AG20443 (cell line): ENCODE measurements at regions not wholly inside any gene's neighbourhood (a gene's known extent, or its start where the extent isn't known, plus 50 kb on each side); places are given as distances from the start of the nearest gene placed in this dataset.

ENCODE experiments used
- DNase-seq: peaks from one replicate; pipeline ENCODE4 v3.0.0; 2012; ENCODE audit warnings: low spot score, mixed read lengths

DNA sequence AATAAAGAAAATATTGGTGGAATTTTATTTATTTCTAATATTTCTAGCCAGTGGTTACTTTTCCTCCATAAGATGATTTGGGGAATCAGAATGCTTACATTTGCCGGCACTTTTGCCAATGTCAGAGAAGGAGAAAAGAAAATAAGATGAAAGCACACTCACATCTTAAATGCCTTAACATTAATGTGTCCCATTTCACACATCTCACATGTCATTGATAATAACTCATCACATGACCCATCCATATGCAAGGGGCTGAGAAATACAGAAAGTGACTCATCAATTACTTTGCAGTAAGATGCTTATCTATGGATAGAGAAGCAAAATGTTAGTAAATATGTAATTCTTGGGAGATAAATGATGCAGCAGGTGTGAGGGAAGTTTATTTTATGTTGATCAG lies 1531.0 kb downstream of the PCDH7 start:
- no peak for DNase-seq

GRCh38 chr4:32251926-32252325 lies 1531.8 kb downstream of the PCDH7 start:
- DNase-seq = no peak

GRCh38 chr4:32254216-32254615 lies 1534.0 kb downstream of the PCDH7 start:
- DNase-seq = no peak

- no peak for DNase-seq
Measured at GRCh38 chr4:32258986-32259385, 1538.8 kb downstream of the PCDH7 start.

- no peak for DNase-seq
Measured at GRCh38 chr4:32261196-32261595, 1541.0 kb downstream of the PCDH7 start.

DNA sequence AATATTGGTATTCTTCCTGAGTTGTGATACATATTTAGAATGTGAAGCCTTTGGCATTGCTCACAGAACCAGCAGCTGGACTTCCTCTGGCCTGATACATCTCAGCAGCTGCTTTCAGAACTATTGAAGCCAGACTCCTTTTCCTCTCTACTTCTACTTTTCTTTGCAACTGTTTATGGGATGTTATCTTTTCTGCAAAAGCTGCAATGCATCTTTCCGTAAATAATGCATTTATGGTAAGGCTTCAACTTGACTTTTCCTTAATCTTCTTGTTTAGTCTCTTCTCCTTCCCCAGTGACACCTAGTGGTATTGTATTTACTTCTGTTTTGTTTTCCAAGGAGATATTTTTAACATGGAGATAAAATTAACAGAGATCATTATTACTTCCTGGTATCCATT lies 1548.7 kb downstream of the PCDH7 start:
- no peak for DNase-seq

DNA sequence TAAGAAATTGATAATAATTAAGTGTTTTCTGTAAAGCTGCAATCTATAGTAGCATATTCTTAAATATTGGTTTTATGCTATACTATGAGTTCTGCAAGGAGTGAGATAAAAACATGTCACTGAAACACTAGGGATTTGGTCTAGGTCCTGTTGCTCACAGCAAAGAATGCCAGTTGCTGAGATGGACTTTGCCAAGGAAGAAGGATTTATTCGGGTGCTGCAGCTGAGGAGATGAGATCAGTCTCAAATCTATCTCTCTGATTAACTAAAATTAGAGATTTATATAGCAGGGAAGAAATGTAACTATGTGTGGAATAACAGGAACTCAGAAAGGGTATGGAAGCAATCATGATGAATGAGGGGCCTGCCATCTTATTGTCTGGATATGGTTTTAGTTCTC lies 1569.9 kb downstream of the PCDH7 start:
- DNase-seq = no peak

GRCh38 chr4:32318926-32319325 lies 1598.8 kb downstream of the PCDH7 start:
- no peak for DNase-seq

DNA sequence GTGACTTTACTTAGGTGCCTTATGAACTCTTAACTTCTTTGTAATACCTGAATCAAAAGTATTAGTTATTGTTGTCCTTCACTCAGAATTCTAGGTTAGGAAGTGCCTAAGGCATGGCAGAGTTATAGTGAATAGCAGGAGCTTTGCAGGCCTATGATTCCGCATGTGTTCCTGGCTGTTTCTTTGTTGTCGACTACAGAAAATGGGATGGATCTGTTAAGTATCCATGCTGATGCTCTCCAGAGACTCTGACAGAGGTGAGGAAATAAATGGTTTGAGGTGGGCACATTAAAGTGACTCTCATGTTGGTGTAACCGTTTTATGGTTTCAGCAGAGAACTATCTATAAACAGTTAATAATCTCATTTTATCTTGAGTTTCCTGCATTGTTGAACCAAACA lies 1601.3 kb downstream of the PCDH7 start:
- DNase-seq = no peak

DNA sequence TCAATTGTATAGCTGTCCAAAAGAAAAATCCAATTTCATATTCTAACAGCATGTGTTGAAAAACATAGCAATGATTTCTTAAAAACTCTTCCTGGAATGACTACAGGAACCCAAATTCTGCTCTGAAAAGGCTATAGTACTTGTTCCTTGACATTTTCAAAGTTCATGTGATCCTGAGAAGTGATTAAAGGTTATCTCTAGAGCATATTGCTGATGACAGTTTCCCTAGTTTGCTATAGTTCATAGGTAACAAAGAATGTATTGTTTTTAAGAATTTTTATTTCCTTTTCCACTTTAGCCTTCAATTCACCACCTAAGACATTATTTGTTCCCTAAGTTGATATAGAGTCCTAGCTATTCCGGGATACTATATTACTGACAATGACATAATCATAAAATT lies 1614.6 kb downstream of the PCDH7 start:
- DNase-seq = no peak

- DNase-seq = no peak
Measured at GRCh38 chr4:32337403-32337802, 1617.2 kb downstream of the PCDH7 start.

DNA sequence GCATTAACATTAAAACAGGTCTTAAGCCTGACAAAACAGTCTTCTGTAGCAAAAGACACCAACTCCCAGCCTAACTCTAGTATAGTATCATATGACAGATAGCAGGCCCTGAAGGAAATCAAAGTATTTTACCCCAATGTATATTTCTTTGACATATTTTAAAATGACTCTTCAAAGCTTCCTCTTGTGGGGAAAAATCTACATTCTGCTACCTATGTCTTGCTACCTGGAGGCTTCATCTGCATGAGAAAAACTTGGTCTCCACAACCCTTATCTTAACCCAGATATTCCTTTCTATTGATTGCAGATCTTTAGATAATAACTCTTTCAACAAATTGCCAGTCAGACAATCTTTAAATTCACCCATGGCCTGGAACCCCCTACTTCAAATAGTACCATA lies 1620.4 kb downstream of the PCDH7 start:
- DNase-seq = no peak

- DNase-seq = no peak
Measured at GRCh38 chr4:32341342-32341741, 1621.2 kb downstream of the PCDH7 start.

- no peak for DNase-seq
Measured at GRCh38 chr4:32342054-32342453, 1621.9 kb downstream of the PCDH7 start.

DNA sequence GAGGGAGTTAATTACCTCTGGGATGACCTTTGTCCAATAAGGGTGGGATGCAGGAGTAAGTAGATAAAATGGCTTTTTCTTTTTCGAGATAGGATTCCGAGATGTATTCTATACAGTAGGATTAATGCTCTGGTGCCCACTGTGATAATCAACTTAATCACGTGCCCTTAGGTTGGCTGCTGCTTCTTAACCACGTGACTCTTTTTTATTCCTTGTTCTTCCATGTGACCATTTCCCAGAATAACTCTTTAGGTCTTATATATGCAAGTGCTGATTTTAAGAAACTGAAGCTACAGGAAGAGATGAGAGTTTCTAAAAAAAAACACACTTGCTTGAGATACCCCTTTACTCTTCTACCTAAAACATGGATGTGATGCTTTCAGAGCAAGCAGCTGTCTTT lies 1628.9 kb downstream of the PCDH7 start:
- no peak for DNase-seq

DNA sequence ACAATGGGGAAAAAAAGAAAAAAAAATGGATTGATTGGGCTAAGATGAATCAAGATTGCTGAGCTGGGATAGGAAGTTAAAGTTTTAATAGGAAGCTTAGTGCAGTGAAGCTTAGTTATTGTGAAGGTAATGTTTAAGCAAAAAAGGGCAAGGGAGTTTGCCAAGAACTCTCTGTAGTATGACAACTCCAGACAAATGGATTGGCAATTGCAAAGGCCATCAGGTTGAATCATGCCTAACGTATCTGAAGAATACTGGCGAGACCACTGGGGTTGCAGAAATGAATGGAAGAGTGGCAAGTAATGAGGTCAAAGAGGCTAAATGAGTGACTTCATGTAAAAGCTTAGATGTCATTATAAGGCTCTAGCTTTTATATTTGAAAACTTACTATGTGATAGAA lies 1654.0 kb downstream of the PCDH7 start:
- no peak for DNase-seq

DNA sequence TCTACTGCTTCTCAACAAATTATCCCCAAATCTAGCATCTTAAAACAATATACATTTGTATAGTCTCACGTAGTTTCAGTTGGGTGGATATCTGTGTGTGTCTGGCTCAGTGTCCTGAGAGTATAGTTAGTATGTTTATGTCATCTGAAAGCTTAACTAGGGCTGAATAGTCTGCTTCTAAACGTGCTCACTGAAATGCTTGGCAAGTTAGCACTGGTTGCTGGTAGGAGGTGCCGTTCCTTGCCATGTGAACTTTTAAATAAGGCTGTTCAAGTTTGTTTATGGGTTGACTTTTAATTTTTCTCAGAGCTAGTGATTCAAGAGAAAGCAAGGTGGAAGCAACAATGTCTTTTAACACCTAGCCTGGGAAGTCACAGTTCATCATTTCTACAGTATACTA lies 1673.6 kb downstream of the PCDH7 start:
- no peak for DNase-seq

DNA sequence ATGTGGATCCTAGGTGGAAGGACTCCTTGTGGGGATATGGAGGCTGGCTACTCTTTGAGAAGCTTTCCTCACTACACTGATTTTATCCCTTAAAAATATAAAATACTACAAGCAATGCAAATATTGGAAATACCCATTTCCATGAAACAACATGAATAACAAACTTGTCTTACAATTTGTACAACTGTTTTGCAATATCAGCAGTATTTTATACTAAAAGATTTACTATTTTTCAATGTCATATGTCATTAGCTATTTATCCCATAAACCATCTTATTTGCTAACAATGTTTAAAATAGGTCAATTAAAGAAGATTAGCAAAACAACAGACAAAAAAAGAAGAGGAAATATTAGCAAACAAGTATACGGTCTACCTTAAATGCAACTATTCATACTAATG lies 1674.1 kb downstream of the PCDH7 start:
- DNase-seq = no peak

DNA sequence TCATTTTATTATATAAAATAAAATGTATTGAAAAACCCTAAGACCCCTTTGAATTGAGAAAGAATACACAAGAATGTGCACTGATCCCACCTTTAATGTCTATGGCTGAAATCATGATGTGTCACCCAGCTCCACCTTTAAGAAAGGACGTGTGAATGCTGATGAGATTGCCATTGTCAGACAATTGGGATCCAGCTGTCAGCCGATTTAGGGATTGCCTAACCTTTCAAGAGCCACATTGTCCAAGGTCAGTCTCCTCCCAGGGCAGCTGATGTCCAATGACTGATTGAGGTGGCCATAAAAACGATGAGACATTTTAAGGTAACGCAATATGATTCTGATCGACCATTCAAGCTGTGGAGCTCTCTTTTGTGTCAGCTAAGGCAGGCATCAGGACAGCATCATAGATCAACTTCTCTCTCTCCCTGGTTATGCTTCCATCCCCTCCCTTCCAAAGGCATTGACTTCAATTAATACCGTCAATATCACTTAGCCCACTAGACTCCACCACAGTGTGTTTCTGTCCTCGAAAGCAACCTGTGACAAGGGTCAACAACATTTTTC lies 1676.4 kb downstream of the PCDH7 start:
- no peak for DNase-seq

DNA sequence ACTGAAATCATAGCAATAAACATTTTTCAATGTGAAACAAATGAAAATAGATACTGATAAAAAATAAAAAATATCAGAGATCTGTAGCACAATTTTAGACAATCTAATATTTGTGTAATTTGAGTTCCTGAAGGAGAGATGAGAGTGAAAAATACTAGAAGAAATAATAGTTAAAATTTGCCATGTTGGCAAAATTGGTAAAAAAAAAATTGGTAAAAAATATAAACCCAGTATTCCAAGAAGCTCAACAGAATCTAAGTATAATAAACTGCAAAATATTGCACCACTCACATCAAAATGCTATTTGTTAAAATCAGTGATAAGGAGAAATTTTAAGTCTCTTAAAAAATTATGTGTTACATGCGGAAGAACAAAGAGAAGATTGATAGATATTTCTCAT lies 1680.7 kb downstream of the PCDH7 start:
- DNase-seq = no peak

DNA sequence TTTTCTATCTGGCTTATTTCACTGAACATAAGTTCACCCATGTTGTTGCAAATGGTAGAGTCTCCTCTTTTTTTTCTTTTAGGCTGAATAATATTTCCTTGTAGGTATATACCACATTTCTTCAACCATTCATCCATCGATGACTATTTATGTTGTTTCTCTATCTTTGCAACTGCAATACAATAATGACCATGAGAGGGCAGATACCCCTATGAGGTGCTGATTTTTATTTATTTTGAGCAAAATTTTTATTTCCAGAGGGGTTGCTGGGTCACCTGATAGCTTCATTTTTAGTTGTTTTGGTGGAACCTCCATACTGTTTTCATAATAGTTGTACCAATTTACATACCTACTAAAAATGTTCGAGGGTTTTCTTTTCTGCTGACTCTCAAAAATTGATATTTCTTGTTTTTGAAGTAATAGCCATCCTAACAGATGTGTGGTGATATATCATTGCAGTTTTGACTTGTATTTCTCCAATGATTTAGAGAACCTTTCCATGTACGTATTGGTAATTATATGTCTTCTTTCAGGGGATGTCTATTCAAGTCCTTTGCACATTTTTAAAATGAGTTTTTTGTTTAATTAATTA lies 1697.0 kb downstream of the PCDH7 start:
- no peak for DNase-seq

GRCh38 chr4:32423267-32423666 lies 1703.1 kb downstream of the PCDH7 start:
- no peak for DNase-seq

GRCh38 chr4:32425243-32425642 lies 1705.1 kb downstream of the PCDH7 start:
- DNase-seq = no peak

- DNase-seq = no peak
Measured at GRCh38 chr4:32427566-32427965, 1707.4 kb downstream of the PCDH7 start.

DNA sequence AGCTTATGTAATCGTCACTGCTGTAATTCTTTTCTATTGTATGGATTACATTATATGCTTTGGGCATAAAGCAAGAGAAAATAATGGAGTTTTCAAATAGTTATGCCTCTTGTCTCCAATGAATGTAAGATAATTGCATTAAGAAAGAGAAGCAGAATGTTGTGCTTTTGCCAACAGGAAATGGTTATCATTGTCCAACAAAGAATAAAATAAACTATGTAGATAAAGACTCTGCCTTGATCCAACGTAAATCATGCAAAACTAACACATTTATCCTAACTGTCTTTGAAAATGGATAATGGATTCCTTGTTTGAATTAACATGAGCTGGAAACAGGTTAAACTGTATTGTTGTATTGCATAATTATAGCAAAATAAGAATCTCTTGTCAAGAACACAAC lies 1709.0 kb downstream of the PCDH7 start:
- no peak for DNase-seq
